GM18499 (cell line): ENCODE measurements at regions not wholly inside any gene's neighbourhood (a gene's known extent, or its start where the extent isn't known, plus 50 kb on each side); places are given as distances from the start of the nearest gene placed in this dataset.
"Not testable (repeated sequence)": the region's sequence is repeated elsewhere in the genome, so short reads cannot be mapped to it uniquely, and the experiment has no call there.

Source experiments
- ATAC-seq: cut with Tn5 transposase; IDR thresholded peaks from one replicate; pipeline ENCODE4 v1.9.1; 2021; ENCODE audit warnings: moderate number of reproducible peaks; ENCODE audit not compliant: insufficient read depth, unreplicated experiment

GRCh38 chr2:5172923-5173322 is 519.3 kb upstream of the SOX11 start:
- no peak for ATAC-seq

GRCh38 chr2:5173876-5174535 is 518.2 kb upstream of the SOX11 start:
- ATAC-seq, result no peak

GRCh38 chr2:5175231-5175630 is 517.0 kb upstream of the SOX11 start:
- no peak for ATAC-seq

GRCh38 chr2:5176764-5177163 is 515.4 kb upstream of the SOX11 start:
- no peak for ATAC-seq

GRCh38 chr2:5183031-5183430 is 509.2 kb upstream of the SOX11 start:
- no peak for ATAC-seq

- ATAC-seq, result no peak
These were observed 504.9 kb upstream of the SOX11 start for GRCh38 chr2:5187283-5187682.

- no peak for ATAC-seq
These were observed 503.5 kb upstream of the SOX11 start for GRCh38 chr2:5188636-5189035.

GRCh38 chr2:5190023-5190422 is 502.2 kb upstream of the SOX11 start:
- ATAC-seq, result no peak

- no peak for ATAC-seq
These were observed 496.5 kb upstream of the SOX11 start for GRCh38 chr2:5195636-5196035.

GRCh38 chr2:5203134-5203755 is 488.9 kb upstream of the SOX11 start:
- no peak for ATAC-seq

- ATAC-seq, result not testable (repeated sequence)
These were observed 485.4 kb upstream of the SOX11 start for GRCh38 chr2:5206742-5207141.

GRCh38 chr2:5215989-5216607 is 476.1 kb upstream of the SOX11 start:
- ATAC-seq, result no peak

GRCh38 chr2:5227062-5227699 is 465.0 kb upstream of the SOX11 start:
- no peak for ATAC-seq

GRCh38 chr2:5229574-5229973 is 462.6 kb upstream of the SOX11 start:
- no peak for ATAC-seq

GRCh38 chr2:5230444-5230843 is 461.7 kb upstream of the SOX11 start:
- no peak for ATAC-seq

GRCh38 chr2:5230855-5231254 is 461.3 kb upstream of the SOX11 start:
- no peak for ATAC-seq

GRCh38 chr2:5231287-5231686 is 460.9 kb upstream of the SOX11 start:
- ATAC-seq, result no peak

- no peak for ATAC-seq
These were observed 457.6 kb upstream of the SOX11 start for GRCh38 chr2:5234563-5234962.

GRCh38 chr2:5235701-5236100 is 456.5 kb upstream of the SOX11 start:
- ATAC-seq, result no peak

GRCh38 chr2:5236249-5236648 is 455.9 kb upstream of the SOX11 start:
- ATAC-seq, result no peak

- ATAC-seq, result no peak
These were observed 449.4 kb upstream of the SOX11 start for GRCh38 chr2:5242751-5243150.
